ENCODE measurements at regions not wholly inside any gene's neighbourhood (a gene's known extent, or its start where the extent isn't known, plus 50 kb on each side); places are given as distances from the start of the nearest gene placed in this dataset.

- DNase-seq, result no peak
These were observed 63.4 kb upstream of the SPTBN1 start for GRCh38 chr2:54392555-54393324.

- DNase-seq, result no peak
These were observed 61.7 kb upstream of the SPTBN1 start for GRCh38 chr2:54394392-54394791.

- no peak for DNase-seq
These were observed 60.0 kb upstream of the SPTBN1 start for GRCh38 chr2:54396107-54396506.

GRCh38 chr2:54396798-54397197, 59.3 kb upstream of the SPTBN1 start:
- DNase-seq, result no peak

GRCh38 chr2:54397426-54397825, 58.7 kb upstream of the SPTBN1 start:
- no peak for DNase-seq

- DNase-seq, result no peak
These were observed 54.6 kb upstream of the SPTBN1 start for GRCh38 chr2:54401554-54401953.

GRCh38 chr2:54402350-54402749, 53.8 kb upstream of the SPTBN1 start:
- DNase-seq, result no peak

- DNase-seq, result no peak
These were observed 52.5 kb upstream of the SPTBN1 start for GRCh38 chr2:54403512-54404238.

GRCh38 chr2:54404270-54404669, 51.9 kb upstream of the SPTBN1 start:
- no peak for DNase-seq

- DNase-seq, result no peak
These were observed 50.1 kb upstream of the SPTBN1 start for GRCh38 chr2:54406031-54406430.

Data from kidney glomerular epithelial cell (primary cell).